ENCODE measurements at regions not wholly inside any gene's neighbourhood (a gene's known extent, or its start where the extent isn't known, plus 50 kb on each side); places are given as distances from the start of the nearest gene placed in this dataset.
A peak's percentile ranks its signal among the peaks of the same experiment; 100 is the strongest.
"Not testable (repeated sequence)": the region's sequence is repeated elsewhere in the genome, so short reads cannot be mapped to it uniquely, and the experiment has no call there.

DNA sequence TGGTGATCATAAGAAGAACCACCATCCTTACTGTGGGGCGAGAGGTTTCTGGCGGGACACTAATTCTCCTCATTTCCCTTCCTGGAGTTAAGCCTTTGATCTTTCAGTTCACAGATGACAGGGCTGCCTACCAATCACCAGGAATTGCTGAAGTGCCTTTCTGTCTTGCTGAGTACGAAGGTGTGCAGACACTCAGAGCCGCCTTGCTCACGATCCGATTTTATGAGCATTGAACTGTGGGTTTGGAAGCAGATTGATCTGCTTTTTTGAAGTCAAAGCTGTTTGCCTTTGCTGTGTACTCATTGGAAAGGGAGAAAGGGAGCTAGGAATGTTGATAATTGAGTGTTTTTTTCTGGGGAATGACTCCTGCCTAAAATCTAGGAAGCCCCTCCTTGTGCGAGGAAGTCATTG, 129.1 kb upstream of the SALL4 start:
- H3K4me3 ChIP-seq (replicated peaks in 1 of 2; ENCODE audit: low read depth in 2 of 2, low read length in 2 of 2) = no peak overlapping the region
- TF ChIP-seq, protein P1, sequence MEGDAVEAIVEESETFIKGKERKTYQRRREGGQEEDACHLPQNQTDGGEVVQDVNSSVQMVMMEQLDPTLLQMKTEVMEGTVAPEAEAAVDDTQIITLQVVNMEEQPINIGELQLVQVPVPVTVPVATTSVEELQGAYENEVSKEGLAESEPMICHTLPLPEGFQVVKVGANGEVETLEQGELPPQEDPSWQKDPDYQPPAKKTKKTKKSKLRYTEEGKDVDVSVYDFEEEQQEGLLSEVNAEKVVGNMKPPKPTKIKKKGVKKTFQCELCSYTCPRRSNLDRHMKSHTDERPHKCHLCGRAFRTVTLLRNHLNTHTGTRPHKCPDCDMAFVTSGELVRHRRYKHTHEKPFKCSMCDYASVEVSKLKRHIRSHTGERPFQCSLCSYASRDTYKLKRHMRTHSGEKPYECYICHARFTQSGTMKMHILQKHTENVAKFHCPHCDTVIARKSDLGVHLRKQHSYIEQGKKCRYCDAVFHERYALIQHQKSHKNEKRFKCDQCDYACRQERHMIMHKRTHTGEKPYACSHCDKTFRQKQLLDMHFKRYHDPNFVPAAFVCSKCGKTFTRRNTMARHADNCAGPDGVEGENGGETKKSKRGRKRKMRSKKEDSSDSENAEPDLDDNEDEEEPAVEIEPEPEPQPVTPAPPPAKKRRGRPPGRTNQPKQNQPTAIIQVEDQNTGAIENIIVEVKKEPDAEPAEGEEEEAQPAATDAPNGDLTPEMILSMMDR (IDR thresholded peaks at IDR 0.05; ENCODE audit: low read depth, low read length) = no peak
- DNase-seq (ENCODE audit: low read depth in 2 of 2) = no peak

DNA sequence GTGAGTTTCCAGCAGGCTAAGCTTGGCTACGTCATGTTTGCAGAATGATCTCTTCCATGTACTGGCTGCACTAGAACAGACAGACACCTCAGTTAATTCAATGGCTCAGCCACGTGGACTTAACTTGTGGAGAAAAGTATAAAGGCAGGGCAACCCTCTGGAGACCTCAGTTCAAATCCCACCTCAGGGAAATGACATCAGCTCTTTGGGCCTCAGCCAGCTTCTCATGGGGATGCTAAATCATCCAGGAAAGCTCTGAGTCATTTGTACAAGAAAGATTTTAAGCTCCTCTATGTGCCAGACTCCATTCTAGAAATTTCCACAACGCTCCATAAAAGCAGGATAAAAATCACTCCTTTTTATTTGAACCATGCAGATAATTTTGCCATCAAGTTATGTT, 128.5 kb upstream of the SALL4 start:
- peak; percentile 91 to 98 for DNase-seq (ENCODE audit: low read depth in 2 of 2)
- H3K4me3 ChIP-seq (replicated peaks in 1 of 2; ENCODE audit: low read depth in 2 of 2, low read length in 2 of 2) = no peak overlapping the region
- TF ChIP-seq, protein P1 (IDR thresholded peaks at IDR 0.05; ENCODE audit: low read depth, low read length) = no peak

DNA sequence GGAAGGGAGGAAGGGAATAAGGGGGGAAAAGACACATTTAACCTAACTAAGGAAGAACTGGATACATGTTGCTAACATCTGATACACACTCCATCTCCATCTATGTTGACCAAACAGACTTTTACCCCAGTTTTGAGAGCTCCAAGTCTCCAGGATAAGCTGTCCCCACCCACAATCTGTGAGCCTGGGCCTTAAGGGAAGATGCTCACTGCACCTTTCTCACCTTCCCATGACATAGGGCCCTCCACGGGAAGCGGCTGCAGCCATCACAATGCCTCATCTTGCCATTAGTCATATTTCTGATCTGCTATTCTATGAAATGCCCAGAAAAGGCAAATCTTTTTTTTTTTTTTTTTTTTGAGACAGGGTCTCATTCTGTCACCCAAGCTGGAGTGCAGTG, 126.6 kb upstream of the SALL4 start:
- TF ChIP-seq, protein P1 (IDR thresholded peaks at IDR 0.05; ENCODE audit: low read depth, low read length) = no peak
- no peak overlapping the region for H3K4me3 ChIP-seq (replicated peaks in 1 of 2; ENCODE audit: low read depth in 2 of 2, low read length in 2 of 2)
- DNase-seq (ENCODE audit: low read depth in 2 of 2) = peak in 1 of 2 donors; percentile 50

DNA sequence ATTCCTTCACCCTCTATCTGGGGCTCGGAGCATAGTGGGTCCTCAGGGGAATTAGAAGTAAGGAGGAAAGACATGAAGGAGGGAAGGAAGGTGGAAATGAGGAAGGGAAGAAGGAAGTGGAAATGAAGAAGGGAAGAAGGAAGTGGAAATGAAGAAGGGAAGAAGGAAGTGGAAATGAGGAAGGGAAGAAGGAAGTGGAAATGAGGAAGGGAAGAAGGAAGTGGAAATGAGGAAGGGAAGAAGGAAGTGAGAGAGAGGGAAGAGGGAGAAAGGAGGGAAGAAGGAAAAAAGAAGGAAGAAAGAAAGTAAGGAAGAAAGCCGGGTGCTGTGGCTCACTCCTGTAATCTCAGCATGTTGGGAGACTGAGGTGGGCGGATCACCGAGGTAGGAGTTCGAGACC, 125.6 kb upstream of the SALL4 start:
- not testable (repeated sequence) for H3K4me3 ChIP-seq (replicated peaks in 1 of 2; ENCODE audit: low read depth in 2 of 2, low read length in 2 of 2); DNase-seq (ENCODE audit: low read depth in 2 of 2)

DNA sequence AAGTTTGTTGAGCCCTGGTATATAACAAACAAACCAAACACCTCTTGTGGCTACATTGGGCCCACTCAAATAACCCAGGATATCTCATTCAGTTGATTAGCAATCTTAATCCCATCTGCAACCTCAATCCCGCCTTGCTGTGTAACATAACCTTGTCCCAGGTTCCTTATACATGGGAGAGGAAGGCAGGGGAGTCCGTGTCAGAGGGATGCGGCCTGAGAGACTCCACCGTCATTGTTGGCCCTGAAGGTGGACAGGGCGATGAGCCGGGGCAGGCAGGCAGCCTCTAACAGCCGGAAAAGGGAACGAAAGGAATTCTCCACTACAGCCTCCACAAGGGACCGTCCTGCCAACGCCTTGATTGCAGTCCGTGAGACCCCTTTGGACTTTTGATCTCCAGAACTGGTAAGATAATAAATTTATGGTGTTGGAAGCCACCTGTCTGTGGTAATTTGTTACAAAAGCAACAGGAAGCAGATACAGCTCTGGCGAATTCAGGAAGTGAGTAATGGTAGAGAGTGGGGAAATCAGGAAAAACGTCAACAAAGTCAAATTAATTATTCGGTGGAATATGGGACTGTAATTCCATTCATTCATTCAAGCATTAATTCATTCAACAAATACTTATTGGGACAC, 124.5 kb upstream of the SALL4 start:
- TF ChIP-seq, protein P1 (IDR thresholded peaks at IDR 0.05; ENCODE audit: low read depth, low read length) = no peak
- no peak overlapping the region for H3K4me3 ChIP-seq (replicated peaks in 1 of 2; ENCODE audit: low read depth in 2 of 2, low read length in 2 of 2)
- DNase-seq (ENCODE audit: low read depth in 2 of 2) = peak; percentile 59 to 62

DNA sequence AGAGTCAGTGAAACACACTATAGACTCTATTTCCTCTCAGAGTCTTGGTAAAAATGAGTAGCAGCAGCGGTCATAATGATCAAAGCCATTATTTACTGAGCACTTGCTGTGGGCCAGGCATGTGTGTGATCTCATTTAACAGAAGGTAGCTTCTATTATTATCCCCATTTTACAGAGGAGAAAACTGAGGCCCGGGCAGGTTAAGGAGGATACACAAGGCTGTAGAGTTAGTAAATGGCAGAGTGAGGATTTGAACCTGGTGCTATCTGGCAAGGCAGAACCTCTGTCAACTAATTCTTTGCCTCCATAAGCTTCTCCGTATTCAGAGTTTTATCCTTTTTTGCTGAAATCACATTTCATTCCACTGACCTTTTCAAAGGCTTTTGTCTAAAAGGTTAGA, 122.2 kb upstream of the SALL4 start:
- TF ChIP-seq, protein P1 (IDR thresholded peaks at IDR 0.05; ENCODE audit: low read depth, low read length) = no peak
- no peak overlapping the region for H3K4me3 ChIP-seq (replicated peaks in 1 of 2; ENCODE audit: low read depth in 2 of 2, low read length in 2 of 2)
- DNase-seq (ENCODE audit: low read depth in 2 of 2) = no peak

DNA sequence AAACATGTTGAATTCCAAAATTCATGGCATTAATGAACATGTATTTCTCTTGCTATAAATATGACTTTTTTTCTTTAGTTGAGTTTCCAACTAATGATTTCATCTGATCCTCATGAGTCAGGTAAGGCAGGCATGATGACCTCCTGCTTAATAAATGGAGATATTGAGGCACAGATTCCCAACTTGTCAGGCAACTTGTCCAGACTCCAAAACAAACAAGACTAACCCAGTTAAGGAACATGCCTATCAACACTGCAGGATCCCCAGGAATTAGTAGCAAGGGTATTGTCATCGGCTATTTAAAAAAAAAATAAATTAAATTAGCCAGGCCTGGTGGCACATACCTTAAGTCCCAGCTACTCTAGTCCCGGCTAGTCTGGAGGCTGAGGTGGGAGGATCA, 121.3 kb upstream of the SALL4 start:
- no peak for DNase-seq (ENCODE audit: low read depth in 2 of 2)
- TF ChIP-seq, protein P1 (IDR thresholded peaks at IDR 0.05; ENCODE audit: low read depth, low read length) = no peak
- H3K4me3 ChIP-seq (replicated peaks in 1 of 2; ENCODE audit: low read depth in 2 of 2, low read length in 2 of 2) = no peak overlapping the region

DNA sequence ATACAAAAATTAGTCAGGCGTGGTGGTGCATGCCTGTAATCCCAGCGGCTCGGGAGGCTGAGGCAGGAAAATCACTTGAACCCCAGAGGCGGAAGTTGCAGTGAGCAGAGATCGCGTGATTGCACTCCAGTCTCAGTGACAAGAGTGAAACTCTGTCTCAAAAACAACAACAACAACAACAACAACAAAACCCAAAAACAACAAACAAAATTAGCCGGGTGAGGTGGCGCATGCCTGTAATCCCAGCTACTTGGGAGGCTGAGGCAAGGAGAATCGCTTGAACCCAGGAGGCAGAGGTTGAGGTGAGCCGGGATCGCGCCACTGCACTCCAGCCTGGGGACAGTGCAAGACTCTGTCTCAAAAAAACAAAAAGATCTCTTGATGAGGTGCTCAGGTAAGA, 120.5 kb upstream of the SALL4 start:
- not testable (repeated sequence) for DNase-seq (ENCODE audit: low read depth in 2 of 2); H3K4me3 ChIP-seq (replicated peaks in 1 of 2; ENCODE audit: low read depth in 2 of 2, low read length in 2 of 2)

All from cardiac fibroblast (primary cell).